CD4-positive, alpha-beta T cell treated with Interleukin-15 for 4 hours (primary cell): ENCODE measurements at regions not wholly inside any gene's neighbourhood (a gene's known extent, or its start where the extent isn't known, plus 50 kb on each side); places are given as distances from the start of the nearest gene placed in this dataset.

Source experiments
- DNase-seq: peaks from one replicate; pipeline ENCODE4 v3.0.0-alpha.2; 2020; ENCODE audit warnings: low spot score

- no peak for DNase-seq
Observed at GRCh38 chr11:127226949-127227348, 226.4 kb upstream of the KIRREL3 start.

DNA sequence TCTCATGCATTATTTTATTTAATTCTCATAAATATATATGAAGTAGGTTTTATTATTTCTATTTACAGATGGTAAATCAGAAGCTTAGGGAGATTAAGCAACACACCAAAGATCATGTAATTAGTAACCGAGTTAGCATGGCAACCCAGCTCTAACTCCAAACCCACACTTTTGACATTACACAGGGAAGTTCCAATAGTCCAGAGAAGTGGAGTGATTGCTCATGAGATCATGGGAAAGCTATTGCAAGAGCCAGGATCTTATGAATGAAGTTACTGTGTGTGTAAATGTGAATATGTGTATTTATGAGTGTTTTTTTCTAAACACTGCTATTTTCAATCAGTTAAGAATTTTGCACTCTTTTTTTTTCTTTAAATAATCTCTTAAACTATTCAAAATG is 225.8 kb upstream of the KIRREL3 start:
- no peak for DNase-seq

- no peak for DNase-seq
Observed at GRCh38 chr11:127225619-127226018, 225.0 kb upstream of the KIRREL3 start.

- DNase-seq: no peak
Observed at GRCh38 chr11:127224276-127224675, 223.7 kb upstream of the KIRREL3 start.

- DNase-seq: no peak
Observed at GRCh38 chr11:127223633-127224032, 223.1 kb upstream of the KIRREL3 start.

GRCh38 chr11:127223026-127223425 is 222.5 kb upstream of the KIRREL3 start:
- no peak for DNase-seq

- DNase-seq: no peak
Observed at GRCh38 chr11:127219704-127220103, 219.1 kb upstream of the KIRREL3 start.

DNA sequence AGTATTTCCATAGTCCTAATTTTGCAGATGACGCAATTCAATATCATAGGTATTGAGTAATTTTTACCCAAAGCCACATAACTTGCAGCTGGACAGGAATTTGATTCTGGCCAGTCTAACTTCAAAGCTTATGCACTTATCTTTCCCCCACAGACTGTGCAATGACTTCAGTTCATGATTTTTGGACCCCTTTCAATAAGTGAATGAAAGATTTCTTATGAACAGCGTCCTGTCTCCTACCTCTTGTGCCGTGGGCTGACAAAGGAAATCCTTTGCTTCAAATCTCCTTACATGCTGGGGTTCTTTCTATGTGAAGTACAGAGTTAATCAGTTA is 217.7 kb upstream of the KIRREL3 start:
- DNase-seq: no peak

GRCh38 chr11:127217452-127218274 is 217.1 kb upstream of the KIRREL3 start:
- DNase-seq: no peak

DNA sequence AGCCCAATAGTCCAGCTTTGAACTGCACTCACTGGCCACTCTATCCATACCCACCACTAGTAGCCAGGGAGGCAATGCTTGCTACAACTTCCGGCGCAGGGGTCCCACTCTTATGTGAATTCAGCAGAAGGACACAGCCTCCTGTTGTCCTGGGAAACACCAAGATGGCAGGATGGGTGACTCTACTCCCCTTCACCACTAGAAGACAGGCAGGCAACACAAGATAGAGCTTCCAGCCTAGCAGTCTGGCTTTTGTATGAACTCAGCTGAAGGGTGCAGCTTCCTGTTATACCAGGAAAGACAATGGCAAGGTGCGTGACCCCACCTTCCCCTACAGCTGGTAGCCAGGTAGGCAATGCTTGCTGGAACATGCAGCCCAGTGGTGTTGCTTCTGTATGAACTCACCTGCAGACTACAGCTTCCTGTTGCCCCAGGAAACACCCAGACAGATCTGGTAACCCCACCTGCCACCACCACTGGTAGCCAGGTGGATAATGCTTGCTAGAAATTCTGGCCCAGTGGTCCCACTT is 205.2 kb upstream of the KIRREL3 start:
- no peak for DNase-seq

- DNase-seq: no peak
Observed at GRCh38 chr11:127203490-127203889, 202.9 kb upstream of the KIRREL3 start.

DNA sequence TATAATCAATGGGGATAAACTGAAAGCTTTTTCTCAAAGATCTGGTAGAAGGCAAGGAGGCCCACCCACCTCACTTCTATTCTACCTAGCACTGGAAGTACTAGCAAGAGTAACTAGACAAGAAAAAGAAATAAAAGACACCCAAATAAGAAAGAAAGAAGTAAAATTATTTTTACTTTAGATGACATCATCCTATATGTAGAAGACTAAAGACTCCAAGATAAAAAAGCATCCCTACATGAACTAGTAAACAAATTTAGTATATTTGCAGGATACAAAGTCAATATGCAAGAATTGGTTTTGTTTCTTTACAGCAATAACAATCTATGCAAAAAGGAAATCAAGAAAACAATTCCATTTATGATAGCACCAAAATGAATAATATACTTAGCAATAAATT is 201.5 kb upstream of the KIRREL3 start:
- DNase-seq: no peak

DNA sequence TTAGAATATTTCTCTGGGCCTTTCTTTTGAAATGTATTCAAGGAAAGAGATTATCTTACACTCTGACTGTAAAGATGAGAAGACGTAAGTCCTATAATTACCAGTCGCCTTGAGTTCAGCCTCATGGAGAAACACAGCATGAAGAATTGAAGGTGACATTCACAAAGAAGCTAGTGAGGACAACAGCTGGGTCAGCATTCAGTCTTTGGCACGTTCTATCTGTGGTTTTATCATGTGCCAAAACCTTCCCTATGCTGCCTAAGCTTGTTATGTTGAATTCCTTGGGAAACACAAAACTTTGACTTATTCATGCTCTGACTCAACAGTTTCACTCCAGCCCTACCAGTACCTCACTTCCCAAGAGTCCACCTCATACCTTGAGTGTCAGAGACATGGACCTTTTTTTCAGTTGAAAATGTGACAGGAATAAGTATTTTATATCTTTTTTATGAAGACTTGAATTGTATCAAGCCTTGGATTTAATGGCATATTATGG is 198.8 kb upstream of the KIRREL3 start:
- no peak for DNase-seq

DNA sequence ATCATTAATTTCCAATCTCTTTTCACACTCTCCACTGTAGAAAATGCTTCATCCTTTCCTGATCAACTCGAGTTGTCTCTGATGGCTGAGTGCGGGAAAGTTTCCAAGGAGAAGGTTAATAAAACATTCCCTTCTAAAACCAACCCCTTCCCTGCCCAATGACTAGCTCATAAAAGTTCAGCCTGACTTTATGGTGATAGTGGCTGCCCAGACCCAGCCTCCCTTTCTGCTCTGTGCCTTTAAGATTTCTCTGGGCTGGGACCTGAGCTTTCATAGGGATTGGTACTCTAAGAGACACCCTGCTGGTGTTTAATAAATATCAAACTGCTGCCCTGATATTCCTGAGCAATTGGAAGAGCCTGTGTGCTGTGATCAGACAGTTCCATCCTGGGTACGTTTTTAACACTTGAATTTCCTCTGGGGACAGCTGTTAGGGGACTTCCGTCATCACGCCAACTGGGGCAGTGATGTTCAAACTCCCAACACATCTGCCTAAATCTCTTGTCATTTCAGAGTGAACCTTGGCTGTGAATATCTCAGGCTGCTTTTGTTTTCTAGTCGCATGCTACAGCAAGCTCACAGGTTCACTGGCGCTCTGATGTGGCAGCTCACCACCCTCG is 195.0 kb upstream of the KIRREL3 start:
- DNase-seq: no peak

GRCh38 chr11:127194521-127194920 is 194.0 kb upstream of the KIRREL3 start:
- DNase-seq: no peak

GRCh38 chr11:127193950-127194349 is 193.4 kb upstream of the KIRREL3 start:
- DNase-seq: no peak

DNA sequence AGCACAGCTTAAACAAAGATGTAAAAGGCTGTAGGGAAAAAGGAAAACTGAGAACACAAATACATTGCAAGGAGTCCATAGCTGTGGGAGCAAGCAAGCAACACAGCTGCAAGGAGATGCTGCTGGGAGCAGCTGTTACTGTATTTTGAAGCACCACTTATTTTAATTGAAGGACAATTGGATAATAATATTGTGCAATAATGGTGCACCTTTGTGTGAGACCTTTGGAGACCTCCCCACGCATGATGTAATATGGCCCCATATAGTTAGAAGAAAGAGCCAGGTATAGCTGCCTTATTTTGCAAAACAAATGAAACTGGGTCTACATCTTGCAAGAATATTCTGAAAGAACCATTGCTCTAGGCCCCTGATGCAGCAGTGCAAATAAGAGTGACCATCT is 191.1 kb upstream of the KIRREL3 start:
- DNase-seq: no peak

GRCh38 chr11:127191261-127191660 is 190.7 kb upstream of the KIRREL3 start:
- DNase-seq: no peak

GRCh38 chr11:127182586-127183203 is 182.1 kb upstream of the KIRREL3 start:
- DNase-seq: no peak

DNA sequence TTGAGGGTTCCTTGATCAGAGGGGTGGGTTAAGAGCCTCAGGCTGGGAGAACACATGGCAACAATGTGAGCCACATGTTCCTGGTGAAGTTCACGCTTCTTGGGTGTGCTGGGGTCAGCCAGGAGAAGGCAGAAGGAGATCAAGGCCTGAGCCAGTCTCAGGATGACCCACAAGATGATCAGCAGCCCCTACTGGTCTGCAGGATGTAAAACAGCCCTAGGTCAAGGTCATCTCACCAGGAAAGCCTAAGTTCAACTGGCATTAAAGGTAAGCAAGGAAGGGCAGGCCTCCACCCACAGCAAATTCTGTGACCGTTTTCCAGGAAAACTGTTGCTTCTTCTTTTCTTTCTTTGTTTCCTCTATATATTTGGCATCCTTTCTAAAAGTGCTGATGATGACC is 156.7 kb upstream of the KIRREL3 start:
- DNase-seq: no peak

- DNase-seq: no peak
Observed at GRCh38 chr11:127149410-127149809, 148.8 kb upstream of the KIRREL3 start.

DNA sequence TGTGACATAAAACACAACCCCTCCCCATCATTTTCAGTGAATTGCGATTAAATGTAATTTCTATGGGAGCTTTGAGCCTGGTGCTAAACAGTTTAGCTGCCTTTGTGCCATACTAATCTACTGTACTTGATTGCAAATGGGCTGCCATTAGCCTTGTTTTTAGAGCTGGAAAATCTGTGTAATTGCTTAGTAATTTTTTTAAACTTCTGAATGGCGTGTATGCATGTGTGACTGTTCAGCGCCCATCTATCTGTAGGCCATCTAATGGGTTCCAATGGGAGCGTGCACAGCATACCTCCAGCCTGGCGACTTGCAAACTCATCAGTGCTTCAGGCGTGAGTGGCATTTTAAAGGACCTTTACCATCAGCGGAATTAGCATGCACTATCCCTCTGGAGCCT is 142.7 kb upstream of the KIRREL3 start:
- DNase-seq: no peak

DNA sequence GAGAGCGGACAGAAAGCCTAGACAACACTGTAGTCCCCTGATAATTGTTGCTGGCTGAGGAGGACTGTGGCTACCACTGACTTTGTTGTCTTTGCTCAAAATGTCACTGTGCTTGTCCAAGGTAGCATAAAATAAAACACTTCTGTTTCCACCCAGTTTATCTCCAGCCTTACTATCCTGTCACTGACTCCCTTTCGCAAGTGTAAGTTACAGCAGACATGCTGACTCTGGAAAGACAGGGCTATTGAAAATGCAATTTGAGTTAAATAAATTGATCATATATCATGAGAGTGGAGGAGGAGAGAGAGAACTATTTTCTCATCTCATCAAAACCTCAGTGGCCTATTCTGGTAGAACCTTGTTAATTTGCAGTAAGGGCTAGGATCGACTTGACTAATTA is 138.0 kb upstream of the KIRREL3 start:
- DNase-seq: no peak
